ENCODE measurements at regions not wholly inside any gene's neighbourhood (a gene's known extent, or its start where the extent isn't known, plus 50 kb on each side); places are given as distances from the start of the nearest gene placed in this dataset.

- DNase-seq (no peak), ATAC-seq (no peak)
- TF ChIP-seq CTCF (IDR thresholded peaks at IDR 0.05): no peak
- Histone ChIP-seq H3K27me3 (no peaks in the 10 kb centered on the region), H3K9me3 (peaks cover 0 to 4% of the 10 kb centered on the region in 2 donors), H3K4me3 (no peak overlapping the region), H3K36me3 (no peaks in the 10 kb centered on the region), H3K27ac (no peak overlapping the region), H3K4me1 (no peaks in the 10 kb centered on the region)
- intact Hi-C loops (cut with DNase I): no loop called here
Measured at GRCh38 chr7:26930845-26931244, 66.5 kb upstream of the SKAP2 start.

- Histone ChIP-seq H3K4me3 (no peak overlapping the region), H3K4me1 (no peaks in the 10 kb centered on the region), H3K9me3 (peaks cover 0 to 2% of the 10 kb centered on the region in 2 donors), H3K27ac (no peak overlapping the region), H3K36me3 (no peaks in the 10 kb centered on the region), H3K27me3 (no peaks in the 10 kb centered on the region)
- intact Hi-C loops (cut with DNase I): no loop called here
- DNase-seq (no peak), ATAC-seq (no peak)
- TF ChIP-seq CTCF (IDR thresholded peaks at IDR 0.05): no peak
Measured at GRCh38 chr7:26930201-26930600, 65.8 kb upstream of the SKAP2 start.

GRCh38 chr7:26928703-26929347 is 64.4 kb upstream of the SKAP2 start:
- Histone ChIP-seq H3K4me1 (no peaks in the 10 kb centered on the region), H3K9me3 (no peaks in the 10 kb centered on the region), H3K36me3 (no peaks in the 10 kb centered on the region), H3K27ac (no peak overlapping the region), H3K4me3 (no peak overlapping the region), H3K27me3 (no peaks in the 10 kb centered on the region)
- DNase-seq (no peak), ATAC-seq (no peak)
- intact Hi-C loops (cut with DNase I): no loop called here
- TF ChIP-seq CTCF (IDR thresholded peaks at IDR 0.05): no peak

- H3K9me3 ChIP-seq: no peaks in the 10 kb centered on the region
- DNase-seq (no peak), ATAC-seq (no peak)
- no peak overlapping the region for H3K4me3 ChIP-seq
- no peaks in the 10 kb centered on the region for H3K27me3 ChIP-seq
- H3K36me3 ChIP-seq: no peaks in the 10 kb centered on the region
- intact Hi-C loops (cut with DNase I): no loop called here
- no peak for TF ChIP-seq CTCF (IDR thresholded peaks at IDR 0.05)
- H3K4me1 ChIP-seq: no peaks in the 10 kb centered on the region
- no peak overlapping the region for H3K27ac ChIP-seq
Measured at GRCh38 chr7:26925768-26926167, 61.4 kb upstream of the SKAP2 start.

GRCh38 chr7:26924149-26924767 is 59.9 kb upstream of the SKAP2 start:
- Histone ChIP-seq H3K27ac (no peak overlapping the region), H3K27me3 (no peaks in the 10 kb centered on the region), H3K9me3 (no peaks in the 10 kb centered on the region), H3K4me1 (no peaks in the 10 kb centered on the region), H3K36me3 (no peaks in the 10 kb centered on the region), H3K4me3 (no peak overlapping the region)
- ATAC-seq (no peak), DNase-seq (no peak)
- intact Hi-C loops (cut with DNase I): no loop called here
- TF ChIP-seq CTCF (IDR thresholded peaks at IDR 0.05): no peak
